H9 (cell line): ENCODE measurements at regions not wholly inside any gene's neighbourhood (a gene's known extent, or its start where the extent isn't known, plus 50 kb on each side); places are given as distances from the start of the nearest gene placed in this dataset.

ENCODE experiments used
- DNase-seq: peaks from one replicate; pipeline ENCODE4 v3.0.0-alpha.2; 2017
- H2AFZ ChIP-seq: one replicate; pipeline ENCODE4 v1.6.1; 2013; ENCODE audit warnings: mild to moderate bottlenecking, low read length, control low read depth, moderate library complexity
- H2AK5ac ChIP-seq: 2 replicates; pipeline ENCODE4 v1.6.1; 2013; ENCODE audit warnings: low read length, control low read depth, mixed read lengths; ENCODE audit not compliant: insufficient read length
- H2BK120ac ChIP-seq: one replicate; pipeline ENCODE4 v1.6.1; 2013; ENCODE audit warnings: low read depth, mild to moderate bottlenecking, low read length, control low read depth, inconsistent platforms; ENCODE audit not compliant: poor library complexity, severe bottlenecking
- H2BK12ac ChIP-seq: 2 replicates; pipeline ENCODE4 v1.6.1; 2013; ENCODE audit warnings: low read length, control low read depth, mixed read lengths, low read depth; ENCODE audit not compliant: insufficient read length
- H2BK15ac ChIP-seq: 2 replicates; pipeline ENCODE4 v1.6.1; 2013; ENCODE audit warnings: low read depth, low read length, control low read depth
- H2BK20ac ChIP-seq: one replicate; pipeline ENCODE4 v1.6.1; 2013; ENCODE audit warnings: low read depth, mild to moderate bottlenecking, low read length, control low read depth, inconsistent platforms; ENCODE audit not compliant: poor library complexity, severe bottlenecking
- H2BK5ac ChIP-seq: 2 replicates; pipeline ENCODE4 v1.6.1; 2013; ENCODE audit warnings: low read length, control low read depth, mixed read lengths; ENCODE audit not compliant: insufficient read length
- H3K14ac ChIP-seq: 2 replicates; pipeline ENCODE4 v1.6.1; 2013; ENCODE audit warnings: low read length, control low read depth; ENCODE audit not compliant: insufficient read depth
- H3K18ac ChIP-seq: 2 replicates; pipeline ENCODE4 v1.6.1; 2013; ENCODE audit warnings: low read depth, mild to moderate bottlenecking, mixed read lengths, low read length, control low read depth; ENCODE audit not compliant: insufficient read length
- H3K23ac ChIP-seq: 2 replicates; pipeline ENCODE4 v1.6.1; 2013; ENCODE audit warnings: low read length, control low read depth, mixed read lengths, low read depth; ENCODE audit not compliant: insufficient read length
- H3K23me2 ChIP-seq: 2 replicates; pipeline ENCODE4 v1.6.1; 2013; ENCODE audit warnings: low read depth, mild to moderate bottlenecking, mixed read lengths, low read length, control low read depth; ENCODE audit not compliant: insufficient read length, poor library complexity, severe bottlenecking
- H3K27ac ChIP-seq: 2 replicates; pipeline ENCODE4 v1.5.1; 2013; ENCODE audit warnings: low read length, control low read depth, mixed read lengths, low read depth; ENCODE audit not compliant: insufficient read length
- H3K27me3 ChIP-seq: 2 replicates; pipeline ENCODE4 v1.6.1; 2013; ENCODE audit warnings: low read length, control low read depth, inconsistent platforms; ENCODE audit not compliant: insufficient read depth
- H3K4ac ChIP-seq: 2 replicates; pipeline ENCODE4 v1.6.1; 2013; ENCODE audit warnings: low read depth, mild to moderate bottlenecking, control low read depth, inconsistent platforms, low read length, moderate library complexity
- H3K4me1 ChIP-seq: 2 replicates; pipeline ENCODE4 v1.6.1; 2013; ENCODE audit warnings: low read length, control low read depth, inconsistent platforms; ENCODE audit not compliant: insufficient read depth
- H3K4me2 ChIP-seq: 2 replicates; pipeline ENCODE4 v1.6.1; 2013; ENCODE audit warnings: low read length, control low read depth, mixed read lengths; ENCODE audit not compliant: insufficient read length, insufficient read depth
- H3K56ac ChIP-seq: 2 replicates; pipeline ENCODE4 v1.6.1; 2013; ENCODE audit warnings: low read depth, mild to moderate bottlenecking, mixed read lengths, low read length, control low read depth; ENCODE audit not compliant: insufficient read length
- H3K79me1 ChIP-seq: 2 replicates; pipeline ENCODE4 v1.6.1; 2013; ENCODE audit warnings: low read depth, mild to moderate bottlenecking, moderate library complexity, low read length, control low read depth, inconsistent platforms; ENCODE audit not compliant: insufficient read depth, poor library complexity, severe bottlenecking
- H3K79me2 ChIP-seq: 2 replicates; pipeline ENCODE4 v1.6.1; 2013; ENCODE audit warnings: low read length, control low read depth, inconsistent platforms; ENCODE audit not compliant: insufficient read depth
- H3K9ac ChIP-seq: 2 replicates; pipeline ENCODE4 v1.6.1; 2013; ENCODE audit warnings: low read length, control low read depth, mixed read lengths; ENCODE audit not compliant: insufficient read length; ENCODE audit errors: extremely low read depth
- H3K9me3 ChIP-seq: one replicate; pipeline ENCODE4 v1.6.1; 2013; ENCODE audit warnings: low read depth, low read length, inconsistent platforms; ENCODE audit not compliant: control insufficient read depth
- H3T11ph ChIP-seq: one replicate; pipeline ENCODE4 v1.6.1; 2013; ENCODE audit warnings: mild to moderate bottlenecking, low read length, control low read depth, inconsistent platforms
- H4K20me1 ChIP-seq: one replicate; pipeline ENCODE4 v1.6.1; 2013; ENCODE audit not compliant: control insufficient read depth, insufficient read length, insufficient read depth
- H4K5ac ChIP-seq: 2 replicates; pipeline ENCODE4 v1.6.1; 2013; ENCODE audit warnings: low read depth, mild to moderate bottlenecking, mixed read lengths, low read length, control low read depth; ENCODE audit not compliant: insufficient read length
- H4K8ac ChIP-seq: replicated peaks from 2 replicates; pipeline ENCODE4 v1.6.1; 2013; ENCODE audit warnings: low read length, control low read depth, mixed read lengths, low read depth; ENCODE audit not compliant: insufficient read length
- H4K91ac ChIP-seq: 2 replicates; pipeline ENCODE4 v1.6.1; 2013; ENCODE audit warnings: low read depth, mild to moderate bottlenecking, moderate library complexity, mixed read lengths, low read length, control low read depth; ENCODE audit not compliant: insufficient read length
- H3K27ac Mint-ChIP-seq, 3 experiments: 2 replicates in 2 of 3; 3 replicates in 1 of 3; pipeline ENCODE4 v1.8.0; 2020 to 2021; ENCODE audit warnings: mixed read lengths in 3 of 3, mild to moderate bottlenecking in 1 of 3, moderate library complexity in 1 of 3
- H3K27me3 Mint-ChIP-seq: 2 replicates; pipeline ENCODE4 v1.8.0; 2021; ENCODE audit warnings: low read depth, mild to moderate bottlenecking, moderate library complexity, mixed read lengths
- H3K36me3 Mint-ChIP-seq, 3 experiments: 2 replicates in 2 of 3; 3 replicates in 1 of 3; pipeline ENCODE4 v1.8.0; 2020 to 2021; ENCODE audit warnings: low read depth in 3 of 3, mixed read lengths in 3 of 3; ENCODE audit not compliant: insufficient read depth in 1 of 3
- H3K4me1 Mint-ChIP-seq, 2 experiments: 2 replicates each; pipeline ENCODE4 v1.8.0; 2020; ENCODE audit warnings: mixed read lengths in 2 of 2
- H3K4me3 Mint-ChIP-seq, 2 experiments: 2 replicates in 1 of 2; 3 replicates in 1 of 2; pipeline ENCODE4 v1.8.0; 2020 to 2021; ENCODE audit warnings: mild to moderate bottlenecking in 2 of 2, mixed read lengths in 2 of 2, moderate library complexity in 1 of 2
- H3K9me3 Mint-ChIP-seq, 2 experiments: 2 replicates in 1 of 2; 3 replicates in 1 of 2; pipeline ENCODE4 v1.8.0; 2020; ENCODE audit warnings: mild to moderate bottlenecking in 2 of 2, mixed read lengths in 2 of 2, moderate library complexity in 1 of 2
- CTCF ChIP-seq: fragments of 200-600 bp; sonication (generic); conservative IDR thresholded peaks from 3 replicates; pipeline ENCODE4 v1.8.0; 2021; ENCODE audit warnings: antibody characterized with exemption, mild to moderate bottlenecking
- WGBS: extraction: QIAGEN DNeasy Blood & Tissue Kit; methylation state at CpG from one replicate; pipeline ENCODE4 v1.1.7; 2013; ENCODE audit warnings: missing lambda C conversion rate, low lambda C conversion rate, mixed read lengths; ENCODE audit not compliant: insufficient read length; ENCODE audit errors: extremely low coverage; 5-methylcytosine and 5-hydroxymethylcytosine counted together

- H2AFZ ChIP-seq, result no peak overlapping the region
- TF ChIP-seq CTCF, result no peak
- no peak overlapping the region for H3K18ac ChIP-seq
- H3K56ac ChIP-seq, result no peak overlapping the region
- H2BK20ac ChIP-seq, result no peak overlapping the region
- no peak overlapping the region for H3K4ac ChIP-seq
- H3K79me1 ChIP-seq, result no peaks in the 10 kb centered on the region
- H2BK12ac ChIP-seq, result no peak overlapping the region
- H3K9me3 Mint-ChIP-seq, result peaks cover 9 to 14% of the 10 kb centered on the region in 2 experiments; a peak in 2 of 5 replicates
- no peak overlapping the region for H4K91ac ChIP-seq
- H3K4me1 ChIP-seq, result no peaks in the 10 kb centered on the region
- H3K14ac ChIP-seq, result no peak overlapping the region
- no peaks in the 10 kb centered on the region for H3K79me2 ChIP-seq
- no peak overlapping the region for H2BK5ac ChIP-seq
- no peaks in the 10 kb centered on the region for H3K9me3 ChIP-seq
- no peak overlapping the region for H4K8ac ChIP-seq
- no peak overlapping the region for H3K27ac Mint-ChIP-seq
- H3K9ac ChIP-seq, result no peak overlapping the region
- DNase-seq, result no peak
- H3K36me3 Mint-ChIP-seq, result peaks cover 0 to 5% (median 0%) of the 10 kb centered on the region in 3 experiments; a peak in 2 of 7 replicates
- H3K27me3 ChIP-seq, result no peaks in the 10 kb centered on the region
- WGBS, result no CpG with 5 or more reads among the region's 4 CpGs
- H3K27me3 Mint-ChIP-seq, result no peaks in the 10 kb centered on the region
- no peak overlapping the region for H3K23ac ChIP-seq
- no peaks in the 10 kb centered on the region for H3K4me1 Mint-ChIP-seq
- H3K23me2 ChIP-seq, result no peaks in the 10 kb centered on the region
- no peak overlapping the region for H4K5ac ChIP-seq
- H2AK5ac ChIP-seq, result no peak overlapping the region
- no peak overlapping the region for H2BK15ac ChIP-seq
- H3K4me3 Mint-ChIP-seq, result no peak overlapping the region
- no peak overlapping the region for H3K27ac ChIP-seq
- no peaks in the 10 kb centered on the region for H4K20me1 ChIP-seq
- no peak overlapping the region for H3K4me2 ChIP-seq
- H2BK120ac ChIP-seq, result no peak overlapping the region
- H3T11ph ChIP-seq, result no peak overlapping the region
Measured at GRCh38 chr2:80822999-80823398, 518.4 kb upstream of the LRRTM1 start.
